Urinary bladder (tissue), 3 donors: ENCODE measurements at regions not wholly inside any gene's neighbourhood (a gene's known extent, or its start where the extent isn't known, plus 50 kb on each side); places are given as distances from the start of the nearest gene placed in this dataset.
"Not testable (repeated sequence)": the region's sequence is repeated elsewhere in the genome, so short reads cannot be mapped to it uniquely, and the experiment has no call there.

Experiments
- DNase-seq: peaks from one replicate; pipeline ENCODE4 v3.0.0-alpha.2; 2015; ENCODE audit errors: extremely low spot score
- H3K27ac ChIP-seq: one replicate; pipeline ENCODE4 v1.5.1; 2013; ENCODE audit warnings: low read depth, mild to moderate bottlenecking, moderate library complexity
- H3K36me3 ChIP-seq: one replicate; pipeline ENCODE4 v1.6.1; 2013; ENCODE audit warnings: mild to moderate bottlenecking, moderate library complexity; ENCODE audit not compliant: insufficient read depth
- H3K4me1 ChIP-seq: one replicate; pipeline ENCODE4 v1.6.1; 2013; ENCODE audit warnings: mild to moderate bottlenecking, moderate library complexity; ENCODE audit not compliant: insufficient read depth
- H3K4me3 ChIP-seq: one replicate; pipeline ENCODE4 v1.5.1; 2013; ENCODE audit warnings: low read depth, low read length
- WGBS: extraction: QIAGEN DNeasy Blood & Tissue Kit; methylation state at CpG from one replicate; pipeline ENCODE4 v1.1.7; 2013; 5-methylcytosine and 5-hydroxymethylcytosine counted together
- donor health status: healthy with polysubstance abuse.
- donor health status: healthy.

GRCh38 chr17:33924104-33924503, 331.0 kb upstream of the CCL2 start:
- 64% methylated on average over 5 of the region's 5 CpGs for WGBS
- H3K4me3 ChIP-seq = no peak overlapping the region
- no peak for DNase-seq
- no peaks in the 10 kb centered on the region for H3K4me1 ChIP-seq
- no peak overlapping the region for H3K27ac ChIP-seq
- H3K36me3 ChIP-seq = no peaks in the 10 kb centered on the region

- no peak overlapping the region for H3K4me3 ChIP-seq
- H3K36me3 ChIP-seq = no peaks in the 10 kb centered on the region
- H3K27ac ChIP-seq = no peak overlapping the region
- no peaks in the 10 kb centered on the region for H3K4me1 ChIP-seq
- DNase-seq = no peak
- WGBS = 78% methylated on average over 2 of the region's 2 CpGs
Observed at GRCh38 chr17:33925649-33926048, 329.4 kb upstream of the CCL2 start.

GRCh38 chr17:33927732-33928133, 327.4 kb upstream of the CCL2 start:
- Histone ChIP-seq H3K4me3 (no peak overlapping the region), H3K36me3 (no peaks in the 10 kb centered on the region), H3K4me1 (no peaks in the 10 kb centered on the region), H3K27ac (no peak overlapping the region)
- WGBS = 37% methylated on average over 3 of the region's 3 CpGs
- no peak for DNase-seq

GRCh38 chr17:33929181-33929724, 325.8 kb upstream of the CCL2 start:
- no peak for DNase-seq
- no peak overlapping the region for H3K27ac ChIP-seq
- H3K4me1 ChIP-seq = no peaks in the 10 kb centered on the region
- 37% methylated on average over 9 of the region's 9 CpGs for WGBS
- no peak overlapping the region for H3K4me3 ChIP-seq
- no peaks in the 10 kb centered on the region for H3K36me3 ChIP-seq

GRCh38 chr17:33931148-33931814, 323.8 kb upstream of the CCL2 start:
- not testable (repeated sequence) for H3K4me3 ChIP-seq, H3K36me3 ChIP-seq, H3K27ac ChIP-seq, H3K4me1 ChIP-seq, DNase-seq
- 70% methylated on average over 19 of the region's 19 CpGs for WGBS

- no peak for DNase-seq
- Histone ChIP-seq H3K27ac (no peak overlapping the region), H3K4me1 (no peaks in the 10 kb centered on the region), H3K36me3 (no peaks in the 10 kb centered on the region), H3K4me3 (no peak overlapping the region)
- 68% methylated on average over 2 of the region's 2 CpGs for WGBS
Observed at GRCh38 chr17:33932996-33933395, 322.1 kb upstream of the CCL2 start.

GRCh38 chr17:33933576-33933975, 321.5 kb upstream of the CCL2 start:
- no peak for DNase-seq
- no peaks in the 10 kb centered on the region for H3K36me3 ChIP-seq

GRCh38 chr17:33934696-33935095, 320.4 kb upstream of the CCL2 start:
- 89% methylated on average over 1 of the region's 1 CpG for WGBS
- no peaks in the 10 kb centered on the region for H3K4me1 ChIP-seq
- DNase-seq = no peak
- no peaks in the 10 kb centered on the region for H3K36me3 ChIP-seq
- no peak overlapping the region for H3K27ac ChIP-seq
- H3K4me3 ChIP-seq = no peak overlapping the region

More at GRCh38 chr17:33933576-33933975, 321.5 kb upstream of the CCL2 start:
- Histone ChIP-seq H3K4me1 (no peaks in the 10 kb centered on the region), H3K27ac (no peak overlapping the region), H3K4me3 (no peak overlapping the region)
- WGBS = 25% methylated on average over 5 of the region's 5 CpGs

- H3K4me1 ChIP-seq = no peaks in the 10 kb centered on the region
- H3K36me3 ChIP-seq = no peaks in the 10 kb centered on the region
- no peak overlapping the region for H3K4me3 ChIP-seq
- no peak for DNase-seq
- WGBS = 93% methylated on average over 4 of the region's 4 CpGs
- no peak overlapping the region for H3K27ac ChIP-seq
Observed at GRCh38 chr17:33935822-33936221, 319.3 kb upstream of the CCL2 start.

- no peaks in the 10 kb centered on the region for H3K4me1 ChIP-seq
- 87% methylated on average over 5 of the region's 5 CpGs for WGBS
- no peaks in the 10 kb centered on the region for H3K36me3 ChIP-seq
- H3K27ac ChIP-seq = no peak overlapping the region
- no peak for DNase-seq
- H3K4me3 ChIP-seq = no peak overlapping the region
Observed at GRCh38 chr17:33936764-33937163, 318.3 kb upstream of the CCL2 start.

- Histone ChIP-seq H3K4me1 (no peaks in the 10 kb centered on the region), H3K4me3 (no peak overlapping the region), H3K36me3 (no peaks in the 10 kb centered on the region), H3K27ac (no peak overlapping the region)
- no peak for DNase-seq
- 91% methylated on average over 4 of the region's 4 CpGs for WGBS
Observed at GRCh38 chr17:33939959-33940358, 315.1 kb upstream of the CCL2 start.

- Histone ChIP-seq H3K4me1 (no peaks in the 10 kb centered on the region), H3K27ac (no peak overlapping the region), H3K4me3 (no peak overlapping the region), H3K36me3 (no peaks in the 10 kb centered on the region)
- DNase-seq = no peak
- WGBS = 37% methylated on average over 7 of the region's 7 CpGs
Observed at GRCh38 chr17:33940769-33941370, 314.2 kb upstream of the CCL2 start.

GRCh38 chr17:33941744-33942143, 313.3 kb upstream of the CCL2 start:
- H3K36me3 ChIP-seq = no peaks in the 10 kb centered on the region
- WGBS = 74% methylated on average over 6 of the region's 6 CpGs
- no peak overlapping the region for H3K4me3 ChIP-seq
- H3K4me1 ChIP-seq = no peaks in the 10 kb centered on the region
- no peak overlapping the region for H3K27ac ChIP-seq
- no peak for DNase-seq

GRCh38 chr17:33942414-33942813, 312.7 kb upstream of the CCL2 start:
- Histone ChIP-seq H3K27ac (no peak overlapping the region), H3K36me3 (no peaks in the 10 kb centered on the region), H3K4me3 (no peak overlapping the region), H3K4me1 (no peaks in the 10 kb centered on the region)
- DNase-seq = no peak
- 37% methylated on average over 4 of the region's 4 CpGs for WGBS
